Inflammatory macrophage treated with lipopolysaccharide for 1 hour (primary cell): ENCODE measurements at regions not wholly inside any gene's neighbourhood (a gene's known extent, or its start where the extent isn't known, plus 50 kb on each side); places are given as distances from the start of the nearest gene placed in this dataset.
"Not testable (repeated sequence)": the region's sequence is repeated elsewhere in the genome, so short reads cannot be mapped to it uniquely, and the experiment has no call there.

Source experiments
- DNase-seq, 2 donors: peaks; one replicate each; pipeline ENCODE4 v3.0.0-alpha.2; 2020 to 2022

- DNase-seq = not testable (repeated sequence)
These were observed 536.1 kb downstream of the FOXD4L6 start for GRCh38 chr9:40592406-40592805.

- DNase-seq = not testable (repeated sequence)
These were observed 536.6 kb downstream of the FOXD4L6 start for GRCh38 chr9:40591915-40592314.

DNA sequence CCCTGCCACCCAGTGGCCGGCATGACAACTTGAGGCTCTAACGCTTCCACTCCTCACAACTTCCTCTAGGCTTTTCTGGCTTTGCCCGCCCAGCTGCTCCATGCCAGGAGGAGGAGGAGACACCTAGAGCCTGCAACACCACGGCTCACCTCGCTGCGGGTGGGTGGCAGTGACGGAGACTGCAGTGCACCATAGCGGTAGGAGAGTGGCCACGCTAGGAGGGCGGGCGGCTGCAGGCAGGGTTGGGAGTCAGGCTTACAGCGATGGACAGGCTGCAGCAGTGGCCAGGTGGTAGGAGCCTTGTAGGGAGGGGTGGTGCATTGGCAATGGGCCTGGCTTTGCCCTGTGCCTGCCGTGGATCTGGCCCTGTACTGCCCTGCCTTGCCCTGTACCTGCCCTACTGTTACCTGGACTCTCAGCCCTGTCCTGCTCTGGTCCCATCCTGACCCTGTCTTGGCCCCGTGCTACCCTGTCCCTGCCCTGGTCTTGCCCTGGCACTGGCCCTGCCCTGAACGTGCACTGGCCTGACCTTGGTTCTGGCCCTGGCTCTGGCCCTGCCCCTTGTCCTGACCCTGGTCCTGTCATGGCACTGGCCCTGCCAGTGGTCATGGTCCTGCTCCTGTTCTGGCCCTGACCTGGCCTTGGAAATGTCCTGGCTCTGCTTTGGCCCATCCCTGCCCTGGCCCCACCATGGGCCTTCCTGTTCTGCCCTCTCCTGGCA is 540.8 kb downstream of the FOXD4L6 start:
- not testable (repeated sequence) for DNase-seq

- DNase-seq = not testable (repeated sequence)
These were observed 544.4 kb downstream of the FOXD4L6 start for GRCh38 chr9:40584039-40584438.

DNA sequence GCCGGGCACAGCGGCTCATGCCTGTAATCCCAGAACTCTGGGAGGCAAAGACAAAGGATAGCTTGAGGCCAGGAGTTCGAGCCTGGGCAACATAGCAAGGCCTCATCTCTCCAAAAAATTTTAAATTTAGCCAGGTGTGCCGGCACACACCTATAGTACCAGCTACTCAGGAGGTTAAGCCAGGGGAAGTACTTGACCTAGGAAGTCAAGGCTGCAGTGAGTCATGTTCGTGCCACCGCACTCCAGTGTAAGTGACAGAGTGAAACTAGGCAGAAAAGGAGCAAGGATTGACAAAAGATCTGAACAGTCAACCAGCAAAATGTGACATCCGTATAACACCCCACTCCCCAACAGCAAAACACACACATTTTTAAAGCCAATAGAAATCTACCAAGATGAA is 545.3 kb downstream of the FOXD4L6 start:
- DNase-seq = not testable (repeated sequence)

DNA sequence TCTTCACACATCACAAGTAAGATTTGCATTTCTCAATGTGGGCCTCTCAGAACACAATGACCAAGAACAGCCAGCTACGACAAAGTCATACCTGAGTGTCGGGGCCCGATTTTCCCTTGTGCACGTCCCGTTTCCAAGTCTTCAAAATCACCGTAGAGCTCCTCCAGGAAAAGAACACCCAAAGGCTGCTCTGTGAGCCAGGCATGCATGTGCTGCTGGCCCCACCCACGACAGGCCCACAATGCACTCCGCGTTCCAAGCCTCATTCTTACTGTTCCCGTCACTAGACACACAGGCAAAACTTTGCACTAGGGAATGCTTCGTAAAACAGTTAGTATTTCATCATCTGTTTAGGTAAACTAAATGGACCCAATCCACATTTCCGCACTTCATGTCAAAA is 549.6 kb downstream of the FOXD4L6 start:
- peak in 1 of 2 donors; percentile 0 for DNase-seq
